H9 (cell line): ENCODE measurements at regions not wholly inside any gene's neighbourhood (a gene's known extent, or its start where the extent isn't known, plus 50 kb on each side); places are given as distances from the start of the nearest gene placed in this dataset.
"Not testable (repeated sequence)": the region's sequence is repeated elsewhere in the genome, so short reads cannot be mapped to it uniquely, and the experiment has no call there.

Experiments used
- DNase-seq: peaks from one replicate; pipeline ENCODE4 v3.0.0-alpha.2; 2017
- H2AFZ ChIP-seq: one replicate; pipeline ENCODE4 v1.6.1; 2013; ENCODE audit warnings: mild to moderate bottlenecking, low read length, control low read depth, moderate library complexity
- H2AK5ac ChIP-seq: 2 replicates; pipeline ENCODE4 v1.6.1; 2013; ENCODE audit warnings: low read length, control low read depth, mixed read lengths; ENCODE audit not compliant: insufficient read length
- H2BK120ac ChIP-seq: one replicate; pipeline ENCODE4 v1.6.1; 2013; ENCODE audit warnings: low read depth, mild to moderate bottlenecking, low read length, control low read depth, inconsistent platforms; ENCODE audit not compliant: poor library complexity, severe bottlenecking
- H2BK12ac ChIP-seq: 2 replicates; pipeline ENCODE4 v1.6.1; 2013; ENCODE audit warnings: low read length, control low read depth, mixed read lengths, low read depth; ENCODE audit not compliant: insufficient read length
- H2BK15ac ChIP-seq: 2 replicates; pipeline ENCODE4 v1.6.1; 2013; ENCODE audit warnings: low read depth, low read length, control low read depth
- H2BK20ac ChIP-seq: one replicate; pipeline ENCODE4 v1.6.1; 2013; ENCODE audit warnings: low read depth, mild to moderate bottlenecking, low read length, control low read depth, inconsistent platforms; ENCODE audit not compliant: poor library complexity, severe bottlenecking
- H2BK5ac ChIP-seq: 2 replicates; pipeline ENCODE4 v1.6.1; 2013; ENCODE audit warnings: low read length, control low read depth, mixed read lengths; ENCODE audit not compliant: insufficient read length
- H3K14ac ChIP-seq: 2 replicates; pipeline ENCODE4 v1.6.1; 2013; ENCODE audit warnings: low read length, control low read depth; ENCODE audit not compliant: insufficient read depth
- H3K18ac ChIP-seq: 2 replicates; pipeline ENCODE4 v1.6.1; 2013; ENCODE audit warnings: low read depth, mild to moderate bottlenecking, mixed read lengths, low read length, control low read depth; ENCODE audit not compliant: insufficient read length
- H3K23ac ChIP-seq: 2 replicates; pipeline ENCODE4 v1.6.1; 2013; ENCODE audit warnings: low read length, control low read depth, mixed read lengths, low read depth; ENCODE audit not compliant: insufficient read length
- H3K23me2 ChIP-seq: 2 replicates; pipeline ENCODE4 v1.6.1; 2013; ENCODE audit warnings: low read depth, mild to moderate bottlenecking, mixed read lengths, low read length, control low read depth; ENCODE audit not compliant: insufficient read length, poor library complexity, severe bottlenecking
- H3K27ac ChIP-seq: 2 replicates; pipeline ENCODE4 v1.5.1; 2013; ENCODE audit warnings: low read length, control low read depth, mixed read lengths, low read depth; ENCODE audit not compliant: insufficient read length
- H3K27me3 ChIP-seq: 2 replicates; pipeline ENCODE4 v1.6.1; 2013; ENCODE audit warnings: low read length, control low read depth, inconsistent platforms; ENCODE audit not compliant: insufficient read depth
- H3K4ac ChIP-seq: 2 replicates; pipeline ENCODE4 v1.6.1; 2013; ENCODE audit warnings: low read depth, mild to moderate bottlenecking, control low read depth, inconsistent platforms, low read length, moderate library complexity
- H3K4me1 ChIP-seq: 2 replicates; pipeline ENCODE4 v1.6.1; 2013; ENCODE audit warnings: low read length, control low read depth, inconsistent platforms; ENCODE audit not compliant: insufficient read depth
- H3K4me2 ChIP-seq: 2 replicates; pipeline ENCODE4 v1.6.1; 2013; ENCODE audit warnings: low read length, control low read depth, mixed read lengths; ENCODE audit not compliant: insufficient read length, insufficient read depth
- H3K56ac ChIP-seq: 2 replicates; pipeline ENCODE4 v1.6.1; 2013; ENCODE audit warnings: low read depth, mild to moderate bottlenecking, mixed read lengths, low read length, control low read depth; ENCODE audit not compliant: insufficient read length
- H3K79me1 ChIP-seq: 2 replicates; pipeline ENCODE4 v1.6.1; 2013; ENCODE audit warnings: low read depth, mild to moderate bottlenecking, moderate library complexity, low read length, control low read depth, inconsistent platforms; ENCODE audit not compliant: insufficient read depth, poor library complexity, severe bottlenecking
- H3K79me2 ChIP-seq: 2 replicates; pipeline ENCODE4 v1.6.1; 2013; ENCODE audit warnings: low read length, control low read depth, inconsistent platforms; ENCODE audit not compliant: insufficient read depth
- H3K9ac ChIP-seq: 2 replicates; pipeline ENCODE4 v1.6.1; 2013; ENCODE audit warnings: low read length, control low read depth, mixed read lengths; ENCODE audit not compliant: insufficient read length; ENCODE audit errors: extremely low read depth
- H3K9me3 ChIP-seq: one replicate; pipeline ENCODE4 v1.6.1; 2013; ENCODE audit warnings: low read depth, low read length, inconsistent platforms; ENCODE audit not compliant: control insufficient read depth
- H3T11ph ChIP-seq: one replicate; pipeline ENCODE4 v1.6.1; 2013; ENCODE audit warnings: mild to moderate bottlenecking, low read length, control low read depth, inconsistent platforms
- H4K20me1 ChIP-seq: one replicate; pipeline ENCODE4 v1.6.1; 2013; ENCODE audit not compliant: control insufficient read depth, insufficient read length, insufficient read depth
- H4K5ac ChIP-seq: 2 replicates; pipeline ENCODE4 v1.6.1; 2013; ENCODE audit warnings: low read depth, mild to moderate bottlenecking, mixed read lengths, low read length, control low read depth; ENCODE audit not compliant: insufficient read length
- H4K8ac ChIP-seq: replicated peaks from 2 replicates; pipeline ENCODE4 v1.6.1; 2013; ENCODE audit warnings: low read length, control low read depth, mixed read lengths, low read depth; ENCODE audit not compliant: insufficient read length
- H4K91ac ChIP-seq: 2 replicates; pipeline ENCODE4 v1.6.1; 2013; ENCODE audit warnings: low read depth, mild to moderate bottlenecking, moderate library complexity, mixed read lengths, low read length, control low read depth; ENCODE audit not compliant: insufficient read length
- H3K27ac Mint-ChIP-seq, 3 experiments: 2 replicates in 2 of 3; 3 replicates in 1 of 3; pipeline ENCODE4 v1.8.0; 2020 to 2021; ENCODE audit warnings: mixed read lengths in 3 of 3, mild to moderate bottlenecking in 1 of 3, moderate library complexity in 1 of 3
- H3K27me3 Mint-ChIP-seq: 2 replicates; pipeline ENCODE4 v1.8.0; 2021; ENCODE audit warnings: low read depth, mild to moderate bottlenecking, moderate library complexity, mixed read lengths
- H3K36me3 Mint-ChIP-seq, 3 experiments: 2 replicates in 2 of 3; 3 replicates in 1 of 3; pipeline ENCODE4 v1.8.0; 2020 to 2021; ENCODE audit warnings: low read depth in 3 of 3, mixed read lengths in 3 of 3; ENCODE audit not compliant: insufficient read depth in 1 of 3
- H3K4me1 Mint-ChIP-seq, 2 experiments: 2 replicates each; pipeline ENCODE4 v1.8.0; 2020; ENCODE audit warnings: mixed read lengths in 2 of 2
- H3K4me3 Mint-ChIP-seq, 2 experiments: 2 replicates in 1 of 2; 3 replicates in 1 of 2; pipeline ENCODE4 v1.8.0; 2020 to 2021; ENCODE audit warnings: mild to moderate bottlenecking in 2 of 2, mixed read lengths in 2 of 2, moderate library complexity in 1 of 2
- H3K9me3 Mint-ChIP-seq, 2 experiments: 2 replicates in 1 of 2; 3 replicates in 1 of 2; pipeline ENCODE4 v1.8.0; 2020; ENCODE audit warnings: mild to moderate bottlenecking in 2 of 2, mixed read lengths in 2 of 2, moderate library complexity in 1 of 2
- CTCF ChIP-seq: fragments of 200-600 bp; sonication (generic); conservative IDR thresholded peaks from 3 replicates; pipeline ENCODE4 v1.8.0; 2021; ENCODE audit warnings: antibody characterized with exemption, mild to moderate bottlenecking
- WGBS: extraction: QIAGEN DNeasy Blood & Tissue Kit; methylation state at CpG from one replicate; pipeline ENCODE4 v1.1.7; 2013; ENCODE audit warnings: missing lambda C conversion rate, low lambda C conversion rate, mixed read lengths; ENCODE audit not compliant: insufficient read length; ENCODE audit errors: extremely low coverage; 5-methylcytosine and 5-hydroxymethylcytosine counted together

GRCh38 chr6:97978855-97979271, 695.8 kb upstream of the MMS22L start:
- Histone ChIP-seq H3K79me1 (no peaks in the 10 kb centered on the region), H4K5ac (no peak overlapping the region), H3K23ac (no peak overlapping the region), H3K23me2 (no peaks in the 10 kb centered on the region), H3K4me2 (no peak overlapping the region), H3K9me3 (no peaks in the 10 kb centered on the region), H2BK12ac (no peak overlapping the region), H2BK120ac (no peak overlapping the region), H2BK15ac (no peak overlapping the region), H3K56ac (no peak overlapping the region), H2BK5ac (no peak overlapping the region), H3K27me3 (no peaks in the 10 kb centered on the region), H4K8ac (no peak overlapping the region), H4K20me1 (no peaks in the 10 kb centered on the region), H3T11ph (no peak overlapping the region), H3K79me2 (no peaks in the 10 kb centered on the region), H2AK5ac (no peak overlapping the region), H3K27ac (no peak overlapping the region), H3K14ac (no peak overlapping the region), H3K4ac (no peak overlapping the region), H3K18ac (peak overlapping the region; percentile 5), H3K9ac (no peak overlapping the region), H2AFZ (no peak overlapping the region), H4K91ac (no peak overlapping the region), H3K4me1 (no peaks in the 10 kb centered on the region), H2BK20ac (no peak overlapping the region)
- TF ChIP-seq CTCF, result peak; percentile 72
- no peaks in the 10 kb centered on the region for H3K27me3 Mint-ChIP-seq
- peak; percentile 79 for DNase-seq
- peak overlapping the region in 1 of 3 experiments; percentile 88; a peak in 1 of 7 replicates for H3K27ac Mint-ChIP-seq
- H3K9me3 Mint-ChIP-seq, result peaks cover 0 to 2% of the 10 kb centered on the region in 2 experiments; a peak in 2 of 5 replicates
- H3K36me3 Mint-ChIP-seq, result peaks cover 0 to 26% (median 2%) of the 10 kb centered on the region in 3 experiments; a peak in 4 of 7 replicates
- no CpG with 5 or more reads among the region's 15 CpGs for WGBS
- H3K4me3 Mint-ChIP-seq, result peak overlapping the region in 1 of 2 experiments; percentile 31; a peak in 2 of 5 replicates
- H3K4me1 Mint-ChIP-seq, result peaks cover 0 to 8% of the 10 kb centered on the region in 2 experiments; a peak in 2 of 4 replicates

DNA sequence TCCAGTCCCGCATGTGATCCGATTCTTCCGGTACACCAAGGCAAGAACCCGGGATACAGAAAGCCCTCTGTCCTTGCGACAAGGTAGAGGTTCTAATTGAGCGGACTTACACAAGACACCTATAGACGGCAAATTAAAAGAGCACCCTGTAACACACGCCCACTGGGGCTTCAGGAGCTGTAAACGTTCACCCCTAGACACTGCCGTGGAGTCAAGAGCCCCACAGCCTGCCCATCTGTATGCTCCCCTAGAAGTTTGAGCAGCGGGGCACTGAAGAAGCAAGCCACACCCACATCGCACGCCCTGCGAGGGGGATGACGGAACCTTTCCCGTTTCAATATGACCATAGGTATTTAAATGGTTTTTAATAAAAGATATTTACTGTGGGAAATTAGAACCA, 696.3 kb upstream of the MMS22L start:
- not testable (repeated sequence) for H3K18ac ChIP-seq, H3K27me3 ChIP-seq, H3K23ac ChIP-seq, H2BK15ac ChIP-seq, H3K9me3 Mint-ChIP-seq, H2AK5ac ChIP-seq, H4K8ac ChIP-seq, H2BK12ac ChIP-seq, H3K23me2 ChIP-seq, H3K4me2 ChIP-seq, H3K4me1 Mint-ChIP-seq, H2BK120ac ChIP-seq, H3K79me1 ChIP-seq, H3K9ac ChIP-seq, H3K4me1 ChIP-seq, H3K27ac ChIP-seq, H2BK20ac ChIP-seq, H3K14ac ChIP-seq, H3K79me2 ChIP-seq, H3K27me3 Mint-ChIP-seq, H3K4ac ChIP-seq, H3K9me3 ChIP-seq, H4K20me1 ChIP-seq, H3K56ac ChIP-seq, H3T11ph ChIP-seq, H4K91ac ChIP-seq, H2AFZ ChIP-seq, H2BK5ac ChIP-seq, DNase-seq, H4K5ac ChIP-seq
- H3K27ac Mint-ChIP-seq, result peak overlapping the region in 1 of 3 experiments; percentile 29; a peak in 1 of 7 replicates
- H3K36me3 Mint-ChIP-seq, result peaks cover 0 to 23% (median 0%) of the 10 kb centered on the region in 3 experiments; a peak in 4 of 7 replicates
- H3K4me3 Mint-ChIP-seq, result peak overlapping the region in 1 of 2 experiments; percentile 31; a peak in 1 of 5 replicates
- WGBS, result no CpG with 5 or more reads among the region's 16 CpGs
